ENCODE measurements at regions not wholly inside any gene's neighbourhood (a gene's known extent, or its start where the extent isn't known, plus 50 kb on each side); places are given as distances from the start of the nearest gene placed in this dataset.

- no peak overlapping the region for H3K4me3 ChIP-seq (ENCODE audit: low read depth in 1 of 3, low read length in 3 of 3)
- TF ChIP-seq, protein P1, sequence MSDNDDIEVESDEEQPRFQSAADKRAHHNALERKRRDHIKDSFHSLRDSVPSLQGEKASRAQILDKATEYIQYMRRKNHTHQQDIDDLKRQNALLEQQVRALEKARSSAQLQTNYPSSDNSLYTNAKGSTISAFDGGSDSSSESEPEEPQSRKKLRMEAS (IDR thresholded peaks at IDR 0.05), result no peak
- TF ChIP-seq HNF4G (IDR thresholded peaks at IDR 0.05), result no peak
- no peak for TF ChIP-seq JUND (IDR thresholded peaks at IDR 0.05)
- TF ChIP-seq SP1 (IDR thresholded peaks at IDR 0.05), result no peak
- TF ChIP-seq RXRA (IDR thresholded peaks at IDR 0.05), result no peak
- TF ChIP-seq ATF3 (IDR thresholded peaks at IDR 0.05), result no peak
- no peak for TF ChIP-seq ZBTB33 (IDR thresholded peaks at IDR 0.05)
- TF ChIP-seq FOXA1 (IDR thresholded peaks at IDR 0.05), result no peak
- no peak for TF ChIP-seq GABPA (IDR thresholded peaks at IDR 0.05 in 1 of 2, conservative IDR thresholded peaks at IDR 0.05 in 1 of 2)
- no peak for TF ChIP-seq FOXA2 (IDR thresholded peaks at IDR 0.05)
- TF ChIP-seq EGR1 (IDR thresholded peaks at IDR 0.05; ENCODE audit: low read depth in 2 of 2), result no peak
- no peak for TF ChIP-seq RAD21 (IDR thresholded peaks at IDR 0.05)
- TF ChIP-seq, protein P2, sequence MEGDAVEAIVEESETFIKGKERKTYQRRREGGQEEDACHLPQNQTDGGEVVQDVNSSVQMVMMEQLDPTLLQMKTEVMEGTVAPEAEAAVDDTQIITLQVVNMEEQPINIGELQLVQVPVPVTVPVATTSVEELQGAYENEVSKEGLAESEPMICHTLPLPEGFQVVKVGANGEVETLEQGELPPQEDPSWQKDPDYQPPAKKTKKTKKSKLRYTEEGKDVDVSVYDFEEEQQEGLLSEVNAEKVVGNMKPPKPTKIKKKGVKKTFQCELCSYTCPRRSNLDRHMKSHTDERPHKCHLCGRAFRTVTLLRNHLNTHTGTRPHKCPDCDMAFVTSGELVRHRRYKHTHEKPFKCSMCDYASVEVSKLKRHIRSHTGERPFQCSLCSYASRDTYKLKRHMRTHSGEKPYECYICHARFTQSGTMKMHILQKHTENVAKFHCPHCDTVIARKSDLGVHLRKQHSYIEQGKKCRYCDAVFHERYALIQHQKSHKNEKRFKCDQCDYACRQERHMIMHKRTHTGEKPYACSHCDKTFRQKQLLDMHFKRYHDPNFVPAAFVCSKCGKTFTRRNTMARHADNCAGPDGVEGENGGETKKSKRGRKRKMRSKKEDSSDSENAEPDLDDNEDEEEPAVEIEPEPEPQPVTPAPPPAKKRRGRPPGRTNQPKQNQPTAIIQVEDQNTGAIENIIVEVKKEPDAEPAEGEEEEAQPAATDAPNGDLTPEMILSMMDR (IDR thresholded peaks at IDR 0.05; ENCODE audit: low read depth, low read length, missing input control), result no peak
- no peak for TF ChIP-seq TAF1 (conservative IDR thresholded peaks at IDR 0.05)
- H3K27me3 ChIP-seq (ENCODE audit: control insufficient read depth in 4 of 4, insufficient read depth in 4 of 4, low read length in 3 of 4), result no peaks in the 10 kb centered on the region
- 79% methylated on average over 6 of the region's 6 CpGs for WGBS
- no peaks in the 10 kb centered on the region for H3K36me3 ChIP-seq (ENCODE audit: control insufficient read depth in 4 of 4, insufficient read depth in 3 of 4, low read depth in 1 of 4, low read length in 3 of 4)
- no peak overlapping the region for H3K9ac ChIP-seq (ENCODE audit: low read depth in 1 of 2, low read length in 2 of 2)
- H3K4me1 ChIP-seq (ENCODE audit: control insufficient read depth in 4 of 4, insufficient read depth in 4 of 4, low read length in 3 of 4), result peaks cover 0 to 28% (median 17%) of the 10 kb centered on the region in 4 donors
- no peak for DNase-seq (ENCODE audit: low spot score)
- no peaks in the 10 kb centered on the region for H3K9me3 ChIP-seq (ENCODE audit: control insufficient read depth in 4 of 4, low read length in 3 of 4)
- H3K27ac ChIP-seq (ENCODE audit: low read depth in 1 of 2, low read length in 2 of 2), result no peak overlapping the region
These were observed 176.6 kb downstream of the EMP1 start for GRCh38 chr12:13373131-13373530.

GRCh38 chr12:13372386-13372785 lies 175.9 kb downstream of the EMP1 start:
- Histone ChIP-seq H3K4me3 (ENCODE audit: low read depth in 1 of 3, low read length in 3 of 3) (no peak overlapping the region), H3K9me3 (ENCODE audit: control insufficient read depth in 4 of 4, low read length in 3 of 4) (no peaks in the 10 kb centered on the region), H3K27ac (ENCODE audit: low read depth in 1 of 2, low read length in 2 of 2) (no peak overlapping the region), H3K36me3 (ENCODE audit: control insufficient read depth in 4 of 4, insufficient read depth in 3 of 4, low read depth in 1 of 4, low read length in 3 of 4) (no peaks in the 10 kb centered on the region), H3K9ac (ENCODE audit: low read depth in 1 of 2, low read length in 2 of 2) (no peak overlapping the region), H3K27me3 (ENCODE audit: control insufficient read depth in 4 of 4, insufficient read depth in 4 of 4, low read length in 3 of 4) (no peaks in the 10 kb centered on the region), H3K4me1 (ENCODE audit: control insufficient read depth in 4 of 4, insufficient read depth in 4 of 4, low read length in 3 of 4) (peaks cover 0 to 28% (median 17%) of the 10 kb centered on the region in 4 donors)
- DNase-seq (ENCODE audit: low spot score), result no peak
- TF ChIP-seq REST (IDR thresholded peaks at IDR 0.05), result no peak
- TF ChIP-seq YY1 (IDR thresholded peaks at IDR 0.05), result no peak
- no peak for TF ChIP-seq FOXA1 (IDR thresholded peaks at IDR 0.05)
- no peak for TF ChIP-seq EGR1 (IDR thresholded peaks at IDR 0.05; ENCODE audit: low read depth in 2 of 2)
- TF ChIP-seq RXRA (IDR thresholded peaks at IDR 0.05), result no peak
- TF ChIP-seq, protein P2 (IDR thresholded peaks at IDR 0.05; ENCODE audit: low read depth, low read length, missing input control), result no peak
- TF ChIP-seq, protein P1 (IDR thresholded peaks at IDR 0.05), result no peak
- TF ChIP-seq SP1 (IDR thresholded peaks at IDR 0.05), result no peak
- no peak for TF ChIP-seq NR2F2 (IDR thresholded peaks at IDR 0.05)
- TF ChIP-seq HNF4G (IDR thresholded peaks at IDR 0.05), result no peak
- 91% methylated on average over 6 of the region's 6 CpGs for WGBS

Data from liver (tissue), 8 donors.